ENCODE measurements at regions not wholly inside any gene's neighbourhood (a gene's known extent, or its start where the extent isn't known, plus 50 kb on each side); places are given as distances from the start of the nearest gene placed in this dataset.

DNA sequence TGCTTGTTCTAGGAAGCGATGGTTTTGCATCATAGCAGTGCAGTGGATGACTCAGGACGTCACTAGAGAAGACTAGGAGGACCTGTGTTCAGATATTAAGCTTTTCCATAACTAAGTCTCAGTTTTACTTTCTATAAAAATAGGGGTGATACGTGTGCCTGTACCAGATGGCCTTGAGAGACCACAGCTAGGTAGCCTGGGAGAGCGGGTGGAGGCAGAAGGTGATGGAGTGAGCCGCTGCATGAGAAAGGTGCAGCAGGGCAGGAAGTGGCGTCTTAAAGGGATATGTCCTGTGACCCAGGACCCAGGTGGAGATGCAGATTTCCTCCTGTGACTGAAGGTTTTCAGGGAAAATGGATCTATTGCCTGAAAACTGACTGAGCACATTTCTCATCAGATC lies 304.9 kb downstream of the CDC14C start:
- no peak for TF ChIP-seq EZH2phosphoT487 (IDR thresholded peaks at IDR 0.05)
- TF ChIP-seq, protein P1, sequence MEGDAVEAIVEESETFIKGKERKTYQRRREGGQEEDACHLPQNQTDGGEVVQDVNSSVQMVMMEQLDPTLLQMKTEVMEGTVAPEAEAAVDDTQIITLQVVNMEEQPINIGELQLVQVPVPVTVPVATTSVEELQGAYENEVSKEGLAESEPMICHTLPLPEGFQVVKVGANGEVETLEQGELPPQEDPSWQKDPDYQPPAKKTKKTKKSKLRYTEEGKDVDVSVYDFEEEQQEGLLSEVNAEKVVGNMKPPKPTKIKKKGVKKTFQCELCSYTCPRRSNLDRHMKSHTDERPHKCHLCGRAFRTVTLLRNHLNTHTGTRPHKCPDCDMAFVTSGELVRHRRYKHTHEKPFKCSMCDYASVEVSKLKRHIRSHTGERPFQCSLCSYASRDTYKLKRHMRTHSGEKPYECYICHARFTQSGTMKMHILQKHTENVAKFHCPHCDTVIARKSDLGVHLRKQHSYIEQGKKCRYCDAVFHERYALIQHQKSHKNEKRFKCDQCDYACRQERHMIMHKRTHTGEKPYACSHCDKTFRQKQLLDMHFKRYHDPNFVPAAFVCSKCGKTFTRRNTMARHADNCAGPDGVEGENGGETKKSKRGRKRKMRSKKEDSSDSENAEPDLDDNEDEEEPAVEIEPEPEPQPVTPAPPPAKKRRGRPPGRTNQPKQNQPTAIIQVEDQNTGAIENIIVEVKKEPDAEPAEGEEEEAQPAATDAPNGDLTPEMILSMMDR (IDR thresholded peaks at IDR 0.05), result no peak
- TF ChIP-seq EZH2 (IDR thresholded peaks at IDR 0.05), result no peak
